Fibroblast of skin of abdomen (primary cell): ENCODE measurements at regions not wholly inside any gene's neighbourhood (a gene's known extent, or its start where the extent isn't known, plus 50 kb on each side); places are given as distances from the start of the nearest gene placed in this dataset.
"Not testable (repeated sequence)": the region's sequence is repeated elsewhere in the genome, so short reads cannot be mapped to it uniquely, and the experiment has no call there.

Source experiments
- DNase-seq: peaks from one replicate; pipeline ENCODE4 v3.0.0-alpha.2; 2013

GRCh38 chr3:81363816-81364215, 397.6 kb downstream of the GBE1 start:
- no peak for DNase-seq

- DNase-seq, result no peak
These were observed 407.3 kb downstream of the GBE1 start for GRCh38 chr3:81354119-81354518.

- DNase-seq, result peak; percentile 21
These were observed 408.6 kb downstream of the GBE1 start for GRCh38 chr3:81352867-81353266.

- DNase-seq, result no peak
These were observed 411.6 kb downstream of the GBE1 start for GRCh38 chr3:81349816-81350340.

- DNase-seq, result peak; percentile 23
These were observed 422.2 kb downstream of the GBE1 start for GRCh38 chr3:81339040-81339845.

GRCh38 chr3:81336470-81336869, 425.0 kb downstream of the GBE1 start:
- DNase-seq, result no peak

GRCh38 chr3:81329835-81330234, 431.6 kb downstream of the GBE1 start:
- not testable (repeated sequence) for DNase-seq

DNA sequence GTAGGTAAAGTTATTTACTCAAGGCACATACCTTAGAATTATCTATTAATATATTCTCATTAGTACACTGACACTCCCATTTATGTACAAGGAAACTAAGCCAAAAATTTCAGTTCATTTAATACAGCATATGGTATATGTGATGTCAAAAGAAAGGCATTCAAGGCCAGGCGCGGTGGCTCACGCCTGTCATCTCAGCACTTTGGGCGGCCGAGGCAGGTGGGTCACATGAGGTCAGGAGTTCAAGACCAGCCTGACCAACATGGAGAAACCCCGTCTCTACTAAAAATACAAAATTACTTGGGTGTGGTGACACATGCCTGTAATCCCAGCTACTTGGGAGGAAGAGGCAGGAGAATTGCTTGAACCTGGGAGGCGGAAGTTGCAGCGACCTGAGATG, 435.2 kb downstream of the GBE1 start:
- DNase-seq, result no peak

DNA sequence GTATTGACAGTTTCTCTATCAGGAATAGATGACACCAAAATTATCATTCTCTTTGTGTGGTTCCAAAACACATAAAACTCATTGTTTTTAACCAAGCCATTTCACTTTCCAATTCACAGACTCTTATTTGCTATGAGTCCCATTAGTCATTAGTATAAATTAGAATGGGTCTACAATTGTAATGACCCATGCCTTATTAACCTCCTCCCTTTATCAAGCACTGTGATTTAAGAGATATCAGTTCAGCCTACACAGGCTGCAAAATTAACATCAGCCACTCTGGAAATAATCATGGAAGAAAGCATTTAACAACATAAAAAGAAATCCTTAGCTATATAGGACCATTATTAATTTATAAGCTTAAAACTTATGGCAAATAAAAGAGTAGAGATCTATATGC, 440.6 kb downstream of the GBE1 start:
- DNase-seq, result no peak

DNA sequence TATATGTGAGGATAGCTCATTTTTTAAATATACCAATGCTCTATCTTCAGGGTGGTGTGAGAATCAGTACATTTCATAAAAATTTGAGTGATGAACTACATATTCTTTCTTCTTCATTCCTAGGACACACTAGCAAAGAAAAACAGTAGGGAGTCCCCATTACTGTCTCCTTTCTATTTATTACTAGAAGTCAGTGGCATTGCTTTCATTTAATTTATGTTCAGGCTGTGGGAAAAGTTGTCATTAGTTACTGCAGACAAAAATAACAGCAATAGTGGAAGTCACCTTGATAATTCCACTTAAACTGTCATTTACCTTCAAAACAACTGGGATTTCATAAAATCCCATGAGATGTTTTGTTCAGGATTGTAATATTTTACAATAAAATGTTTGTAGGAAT, 446.4 kb downstream of the GBE1 start:
- no peak for DNase-seq

DNA sequence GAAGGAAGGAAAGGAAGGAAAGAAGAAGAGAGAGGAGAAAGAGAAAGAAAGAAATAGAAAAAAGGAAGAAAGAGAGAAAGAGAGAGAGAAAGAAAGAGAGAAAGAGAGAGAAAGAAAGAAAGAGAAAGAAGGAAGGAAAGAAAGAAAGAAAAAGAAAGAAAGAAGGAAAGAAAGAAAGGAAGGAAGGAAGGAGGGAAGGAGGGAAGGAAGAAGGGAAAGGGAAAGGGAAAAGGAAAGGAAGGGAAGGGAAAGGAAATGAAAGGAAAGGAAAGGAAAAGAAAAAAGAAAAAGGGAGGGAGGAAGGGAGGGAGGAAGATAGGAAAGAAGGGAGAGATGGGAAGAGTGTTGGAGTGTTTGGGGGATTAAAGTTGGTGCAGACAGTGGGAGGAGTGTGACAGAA, 450.1 kb downstream of the GBE1 start:
- no peak for DNase-seq

- peak; percentile 70 for DNase-seq
These were observed 453.1 kb downstream of the GBE1 start for GRCh38 chr3:81308306-81308705.

- DNase-seq, result no peak
These were observed 454.2 kb downstream of the GBE1 start for GRCh38 chr3:81307221-81307620.

DNA sequence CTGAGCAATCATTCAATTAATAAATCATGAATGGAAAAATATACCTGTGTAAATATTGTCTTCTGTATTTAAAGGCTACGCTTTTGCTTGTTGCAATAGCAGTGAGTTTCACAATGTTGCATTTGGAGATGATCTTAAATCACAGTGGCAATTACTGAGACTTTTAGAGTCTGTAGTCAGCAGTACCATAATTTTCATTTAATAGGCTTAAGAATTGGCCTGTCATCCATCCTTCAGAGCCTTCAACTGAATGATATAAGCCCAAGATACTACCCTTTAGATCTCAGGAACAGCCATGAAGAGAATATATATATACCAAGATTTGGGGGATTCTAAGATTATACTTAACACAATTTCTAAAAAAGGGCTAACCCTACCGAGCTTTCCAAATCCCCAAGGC, 458.1 kb downstream of the GBE1 start:
- DNase-seq, result no peak

GRCh38 chr3:81302045-81302444, 459.4 kb downstream of the GBE1 start:
- DNase-seq, result peak; percentile 60

DNA sequence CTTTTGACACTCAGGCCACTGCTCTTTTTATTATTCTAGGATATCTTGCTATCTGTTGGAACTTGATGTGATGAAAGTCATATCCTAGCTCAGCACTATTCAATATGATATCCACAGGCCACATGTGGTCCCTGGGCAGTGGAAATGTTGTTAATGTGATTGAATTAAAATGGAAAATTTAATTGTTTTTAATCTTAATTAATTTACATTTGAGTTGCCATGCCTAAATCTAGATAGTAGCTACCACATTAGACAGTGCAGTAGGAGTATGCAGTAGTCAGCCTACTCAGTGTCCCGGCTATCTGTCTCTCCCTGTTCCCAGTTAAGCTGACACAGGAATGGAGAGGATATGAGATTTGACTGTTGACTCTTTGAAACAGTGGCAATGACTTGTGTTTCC, 460.2 kb downstream of the GBE1 start:
- no peak for DNase-seq

DNA sequence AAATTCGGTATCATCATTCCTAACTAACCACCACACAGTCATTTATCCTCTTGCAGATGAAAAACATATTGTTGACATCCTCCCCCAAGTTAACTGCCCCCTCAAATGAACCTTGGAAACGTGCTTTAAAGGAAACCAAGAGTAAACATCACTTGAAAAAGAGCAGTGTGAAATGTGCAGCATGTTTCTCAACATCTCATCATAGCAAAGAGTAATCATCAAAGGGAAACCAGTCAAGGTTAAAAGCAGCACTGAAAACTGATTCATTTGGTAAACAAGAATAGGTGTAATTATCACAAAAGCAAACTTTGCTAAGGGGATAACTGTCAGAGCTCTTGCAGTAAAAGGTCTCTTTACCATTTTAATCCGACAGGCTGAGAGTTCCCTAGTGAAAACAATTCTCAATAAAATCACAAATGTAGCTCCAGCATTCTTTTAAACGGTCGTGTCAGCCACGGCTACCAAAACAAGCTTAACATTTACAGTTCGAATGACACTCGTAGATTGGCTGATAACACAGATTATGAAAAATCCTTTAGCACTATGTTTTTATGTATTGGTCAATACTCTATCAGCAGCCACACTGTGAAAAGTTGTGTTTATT, 461.0 kb downstream of the GBE1 start:
- no peak for DNase-seq

DNA sequence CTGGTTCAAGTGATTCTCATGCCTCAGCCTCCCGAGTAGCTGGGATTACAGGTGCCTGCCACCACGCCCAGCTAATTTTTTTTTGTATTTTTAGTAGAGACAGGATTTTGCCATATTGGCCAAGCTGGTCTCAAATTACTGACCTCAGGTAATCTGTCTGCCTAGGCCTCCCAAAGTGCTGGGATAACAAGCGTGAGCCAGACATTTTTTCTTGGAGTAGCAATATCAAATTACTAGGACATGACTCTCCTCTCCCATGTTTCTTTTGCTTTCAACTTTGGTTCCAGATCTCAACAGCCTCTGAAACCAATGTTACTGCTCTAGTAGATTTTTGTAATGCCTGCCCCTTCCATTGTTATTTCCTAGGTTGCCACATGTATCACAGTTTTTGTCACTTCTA, 462.0 kb downstream of the GBE1 start:
- peak; percentile 10 for DNase-seq

DNA sequence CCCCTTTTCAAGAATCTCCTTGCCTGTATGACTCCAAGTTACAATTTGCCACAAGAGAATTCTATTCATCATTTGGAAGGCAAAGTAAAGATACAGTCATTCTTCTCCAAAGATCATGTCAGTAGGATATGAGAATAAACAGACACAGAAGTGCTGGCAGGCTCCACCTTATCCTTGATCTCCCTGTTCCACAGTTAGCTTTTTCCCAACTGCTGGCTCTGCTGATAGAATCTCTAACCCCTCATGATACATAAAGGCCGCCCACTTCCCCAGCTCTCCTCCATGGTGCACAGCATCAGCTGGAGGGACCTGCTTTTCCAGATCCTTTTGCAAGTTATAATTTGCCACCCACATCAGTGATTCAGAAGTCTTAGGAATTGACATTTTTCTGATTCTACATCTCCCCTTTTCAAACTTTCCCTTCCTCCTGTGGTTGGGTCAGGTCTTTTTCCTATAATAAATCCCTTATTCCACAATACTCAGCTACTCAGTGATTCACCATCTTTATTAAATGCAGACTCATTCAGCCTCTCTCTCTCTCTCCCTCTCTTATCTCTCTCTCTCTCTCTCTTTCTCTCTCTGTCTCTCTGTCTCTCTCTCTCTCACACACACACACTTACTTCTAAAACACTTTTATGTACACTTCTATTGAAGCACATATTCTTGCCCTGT, 465.4 kb downstream of the GBE1 start:
- DNase-seq, result peak; percentile 28

DNA sequence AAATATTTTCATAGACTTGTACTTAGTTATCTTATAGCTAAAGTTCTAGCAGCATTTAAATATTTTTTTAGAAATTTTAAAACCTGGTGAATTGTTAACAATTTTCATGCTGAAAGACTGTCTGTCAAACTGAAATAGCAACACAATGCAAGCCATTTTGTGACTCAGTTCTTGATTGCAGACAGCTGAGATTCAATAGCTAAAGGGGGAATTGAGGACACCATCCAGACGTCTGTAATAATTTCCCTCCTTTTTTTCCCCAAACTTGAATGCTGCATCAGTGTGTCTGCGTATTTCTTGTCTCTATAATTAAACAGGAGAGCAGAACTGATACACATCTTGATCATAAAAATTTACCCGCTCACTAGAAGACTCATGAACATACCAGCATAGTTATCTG, 468.3 kb downstream of the GBE1 start:
- DNase-seq, result no peak

- DNase-seq, result no peak
These were observed 469.9 kb downstream of the GBE1 start for GRCh38 chr3:81291586-81291985.

DNA sequence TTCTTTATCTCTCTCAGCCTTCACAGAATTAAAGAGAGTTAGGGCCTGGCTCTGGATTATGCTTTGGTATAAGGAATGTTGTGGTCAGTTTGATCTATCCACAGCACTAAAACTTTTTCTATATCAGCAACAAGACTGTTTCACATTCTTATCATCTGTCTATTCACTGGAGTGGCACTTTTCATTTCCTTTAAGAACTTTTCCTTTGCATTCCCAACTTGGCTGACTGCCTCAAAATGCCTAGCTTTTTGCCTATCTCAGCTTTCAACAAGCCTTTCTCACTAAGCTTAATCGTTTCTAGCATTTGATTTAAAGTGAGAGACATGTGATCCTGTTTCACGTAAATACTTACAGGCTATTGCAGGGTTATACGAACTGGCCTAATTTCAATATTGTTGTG, 471.8 kb downstream of the GBE1 start:
- peak; percentile 76 for DNase-seq
